ENCODE measurements at regions not wholly inside any gene's neighbourhood (a gene's known extent, or its start where the extent isn't known, plus 50 kb on each side); places are given as distances from the start of the nearest gene placed in this dataset.

- no peak overlapping the region for H3K4ac ChIP-seq (ENCODE audit: low read depth, low read length)
- H3K4me1 ChIP-seq (ENCODE audit: insufficient read depth, low read length): no peaks in the 10 kb centered on the region
- H3K9me3 ChIP-seq (ENCODE audit: control insufficient read depth, low read depth, low read length): no peaks in the 10 kb centered on the region
- Mint-ChIP-seq H3K36me3 (ENCODE audit: insufficient read depth in 1 of 3, low read depth in 3 of 3) (no peaks in the 10 kb centered on the region), H3K27me3 (ENCODE audit: low read depth) (no peaks in the 10 kb centered on the region), H3K4me3 (no peak overlapping the region), H3K27ac (no peak overlapping the region), H3K4me1 (no peaks in the 10 kb centered on the region), H3K9me3 (no peaks in the 10 kb centered on the region)
- no peak overlapping the region for H3K23ac ChIP-seq (ENCODE audit: insufficient read length, low read depth, low read length)
- H4K8ac ChIP-seq (replicated peaks; ENCODE audit: insufficient read length, low read depth, low read length): no peak overlapping the region
- no peak overlapping the region for H2BK15ac ChIP-seq (ENCODE audit: low read depth, low read length)
- H4K5ac ChIP-seq (ENCODE audit: insufficient read length, low read depth, low read length): no peak overlapping the region
- H2BK12ac ChIP-seq (ENCODE audit: insufficient read length, low read depth, low read length): no peak overlapping the region
- no peak overlapping the region for H2AK5ac ChIP-seq (ENCODE audit: insufficient read length, low read length)
- TF ChIP-seq CTCF (conservative IDR thresholded peaks at IDR 0.05): no peak
- no peaks in the 10 kb centered on the region for H3K79me2 ChIP-seq (ENCODE audit: insufficient read depth, low read length)
- no peak overlapping the region for H3K4me2 ChIP-seq (ENCODE audit: insufficient read depth, insufficient read length, low read length)
- no peak overlapping the region for H3K9ac ChIP-seq (ENCODE audit: extremely low read depth, insufficient read length, low read length)
- no peaks in the 10 kb centered on the region for H3K79me1 ChIP-seq (ENCODE audit: insufficient read depth, low read depth, low read length, poor library complexity, severe bottlenecking)
- H2BK5ac ChIP-seq (ENCODE audit: insufficient read length, low read length): no peak overlapping the region
- H2BK120ac ChIP-seq (ENCODE audit: low read depth, low read length, poor library complexity, severe bottlenecking): no peak overlapping the region
- no peak overlapping the region for H3K27ac ChIP-seq (ENCODE audit: insufficient read length, low read depth, low read length)
- H3K23me2 ChIP-seq (ENCODE audit: insufficient read length, low read depth, low read length, poor library complexity, severe bottlenecking): no peaks in the 10 kb centered on the region
- no peaks in the 10 kb centered on the region for H3K27me3 ChIP-seq (ENCODE audit: insufficient read depth, low read length)
- no peak overlapping the region for H4K91ac ChIP-seq (ENCODE audit: insufficient read length, low read depth, low read length)
- no peak overlapping the region for H3K14ac ChIP-seq (ENCODE audit: insufficient read depth, low read length)
- no CpG with 5 or more reads among the region's 6 CpGs for WGBS (ENCODE audit: extremely low coverage, insufficient read length, low lambda C conversion rate)
- H3K56ac ChIP-seq (ENCODE audit: insufficient read length, low read depth, low read length): no peak overlapping the region
- DNase-seq: no peak
- H2AFZ ChIP-seq (ENCODE audit: low read length): no peak overlapping the region
- no peak overlapping the region for H3T11ph ChIP-seq (ENCODE audit: low read length)
- no peak overlapping the region for H3K18ac ChIP-seq (ENCODE audit: insufficient read length, low read depth, low read length)
- H2BK20ac ChIP-seq (ENCODE audit: low read depth, low read length, poor library complexity, severe bottlenecking): no peak overlapping the region
- H4K20me1 ChIP-seq (ENCODE audit: control insufficient read depth, insufficient read depth, insufficient read length): no peaks in the 10 kb centered on the region
Observed at GRCh38 chr1:113266788-113267187, 123.5 kb upstream of the MAGI3 start.
